LNCAP (cell line): ENCODE measurements at regions not wholly inside any gene's neighbourhood (a gene's known extent, or its start where the extent isn't known, plus 50 kb on each side); places are given as distances from the start of the nearest gene placed in this dataset.

Experiments
- TF ChIP-seq, protein P1 (sequence below): fragments of 450-650 bp; IDR thresholded peaks from 2 replicates; pipeline ENCODE4 v1.5.1; 2017; ENCODE audit warnings: mild to moderate bottlenecking

DNA sequence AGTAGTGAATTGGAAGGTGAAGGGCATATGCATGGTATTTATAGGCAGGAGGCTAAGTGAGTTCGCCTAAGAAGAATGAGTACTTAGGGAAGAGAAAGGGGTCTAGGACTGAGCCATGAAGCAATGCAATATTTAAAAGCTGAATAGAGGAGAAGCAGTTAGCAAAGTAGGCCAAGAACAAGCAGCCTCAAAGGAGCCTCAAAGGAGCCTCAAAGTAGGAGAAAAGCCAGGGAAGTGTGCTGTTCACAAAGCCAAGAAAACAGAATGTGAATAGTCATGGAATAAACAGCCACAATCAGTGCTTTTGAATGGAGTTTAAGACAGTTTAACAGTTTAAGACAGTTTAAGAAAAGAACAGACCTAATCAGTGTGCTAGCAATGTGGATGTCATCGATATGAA, 762.0 kb downstream of the SORCS1 start:
- TF ChIP-seq, protein P1, sequence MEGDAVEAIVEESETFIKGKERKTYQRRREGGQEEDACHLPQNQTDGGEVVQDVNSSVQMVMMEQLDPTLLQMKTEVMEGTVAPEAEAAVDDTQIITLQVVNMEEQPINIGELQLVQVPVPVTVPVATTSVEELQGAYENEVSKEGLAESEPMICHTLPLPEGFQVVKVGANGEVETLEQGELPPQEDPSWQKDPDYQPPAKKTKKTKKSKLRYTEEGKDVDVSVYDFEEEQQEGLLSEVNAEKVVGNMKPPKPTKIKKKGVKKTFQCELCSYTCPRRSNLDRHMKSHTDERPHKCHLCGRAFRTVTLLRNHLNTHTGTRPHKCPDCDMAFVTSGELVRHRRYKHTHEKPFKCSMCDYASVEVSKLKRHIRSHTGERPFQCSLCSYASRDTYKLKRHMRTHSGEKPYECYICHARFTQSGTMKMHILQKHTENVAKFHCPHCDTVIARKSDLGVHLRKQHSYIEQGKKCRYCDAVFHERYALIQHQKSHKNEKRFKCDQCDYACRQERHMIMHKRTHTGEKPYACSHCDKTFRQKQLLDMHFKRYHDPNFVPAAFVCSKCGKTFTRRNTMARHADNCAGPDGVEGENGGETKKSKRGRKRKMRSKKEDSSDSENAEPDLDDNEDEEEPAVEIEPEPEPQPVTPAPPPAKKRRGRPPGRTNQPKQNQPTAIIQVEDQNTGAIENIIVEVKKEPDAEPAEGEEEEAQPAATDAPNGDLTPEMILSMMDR = no peak

DNA sequence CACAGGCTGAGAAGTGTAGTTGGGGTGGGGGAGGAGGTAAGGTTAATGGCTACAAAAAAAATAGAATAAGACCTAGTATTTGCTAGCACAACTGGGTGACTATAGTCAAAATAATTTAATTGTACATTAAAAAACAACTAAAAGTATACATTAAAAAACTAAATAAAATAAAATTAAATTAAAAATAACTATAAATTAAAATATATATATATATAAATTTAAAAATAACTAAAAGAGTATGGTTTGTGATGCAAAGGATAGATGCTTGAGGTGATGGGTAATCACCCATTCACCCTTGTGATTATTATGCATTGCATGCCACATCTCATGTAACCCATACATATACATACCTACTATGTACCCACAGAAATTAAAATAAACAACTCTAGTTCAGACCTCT, 762.5 kb downstream of the SORCS1 start:
- TF ChIP-seq, protein P1 = no peak

DNA sequence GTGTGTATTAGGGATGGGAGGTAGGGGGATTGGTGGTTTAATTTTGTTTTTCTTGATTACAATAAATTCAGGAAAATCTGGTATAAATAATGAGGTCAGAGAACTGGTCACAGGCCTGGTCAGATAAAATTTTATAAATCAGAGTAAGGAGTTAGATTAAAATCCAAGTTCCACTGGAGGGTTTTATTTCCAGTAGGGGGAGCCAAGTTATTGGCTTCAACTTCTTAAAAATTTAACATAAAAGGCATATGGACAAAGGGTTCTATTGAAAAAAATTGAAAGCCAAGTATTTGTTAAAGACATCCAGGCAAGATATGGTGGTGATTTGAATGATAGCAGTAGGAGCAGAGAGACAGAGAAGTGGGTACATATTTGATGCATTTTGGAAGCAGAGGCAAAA, 763.3 kb downstream of the SORCS1 start:
- TF ChIP-seq, protein P1 = no peak

DNA sequence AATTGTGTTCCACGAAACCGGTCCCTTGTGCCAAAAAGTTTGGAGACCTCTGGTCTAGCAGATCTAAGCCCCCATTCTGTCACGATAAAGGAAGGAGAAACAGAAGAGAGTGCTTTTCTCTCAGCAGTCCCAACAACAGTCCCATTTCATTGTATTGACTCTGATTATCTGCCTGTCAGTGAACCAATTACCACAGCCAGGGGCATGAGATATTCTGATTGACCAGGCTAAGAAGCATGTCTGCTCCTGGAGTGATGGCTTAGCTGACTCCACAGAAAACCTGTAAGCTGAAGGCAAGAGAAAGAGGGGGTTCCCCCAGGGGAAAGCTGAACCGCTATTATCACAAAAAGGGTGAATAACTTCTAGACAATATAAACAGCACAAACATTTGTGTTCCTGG, 765.4 kb downstream of the SORCS1 start:
- TF ChIP-seq, protein P1 = no peak

DNA sequence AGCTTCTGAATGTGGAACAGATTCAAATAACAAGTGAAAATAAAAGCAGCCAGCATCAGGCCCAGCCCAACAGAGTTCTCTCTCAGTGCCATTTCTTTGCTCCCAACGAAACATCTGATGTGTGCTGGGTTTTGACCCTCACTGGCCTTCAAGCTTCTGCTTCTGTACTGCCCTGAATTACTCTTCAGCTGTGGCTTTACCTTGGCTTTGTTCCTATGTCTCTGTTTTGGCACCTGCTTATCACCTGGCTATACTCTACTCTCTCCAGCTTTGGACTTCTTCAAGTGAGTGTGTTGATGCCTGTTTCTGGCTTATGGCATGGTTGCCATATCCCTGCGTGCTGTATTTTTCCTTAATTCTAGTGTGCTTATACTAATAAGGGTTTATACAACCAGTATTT, 768.3 kb downstream of the SORCS1 start:
- TF ChIP-seq, protein P1 = no peak

DNA sequence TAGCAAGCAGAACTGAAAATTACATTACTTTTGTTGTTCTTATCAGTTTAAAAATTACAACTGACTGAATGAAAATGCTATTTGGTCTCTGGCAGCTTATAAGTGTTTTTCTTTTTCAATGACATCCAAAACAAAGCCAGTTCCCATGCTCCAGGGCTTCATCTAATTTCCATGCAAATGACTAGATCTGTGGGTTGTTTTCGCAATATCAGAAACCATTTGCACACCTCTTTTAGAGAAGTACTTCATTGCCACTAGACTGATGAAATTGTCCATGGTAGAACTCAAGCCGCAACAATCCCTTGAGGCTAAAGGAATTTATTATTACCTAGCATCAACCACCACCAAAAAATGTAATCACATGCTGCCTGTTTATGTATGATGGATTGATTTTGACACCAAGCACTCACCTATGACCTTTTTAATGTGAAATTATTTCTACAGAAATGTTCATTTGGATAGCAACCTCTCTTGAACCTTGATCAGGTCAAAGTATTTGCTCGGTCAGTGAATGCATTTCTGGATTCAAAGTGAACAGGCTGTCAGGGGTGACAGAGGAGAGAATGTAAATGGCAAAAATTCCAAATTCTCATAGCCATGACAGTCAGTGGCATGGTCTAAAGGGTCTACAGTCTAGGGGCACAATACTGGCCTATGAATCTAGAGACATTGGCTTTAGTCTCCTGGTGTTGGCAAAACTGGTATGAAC, 769.3 kb downstream of the SORCS1 start:
- TF ChIP-seq, protein P1 = no peak

DNA sequence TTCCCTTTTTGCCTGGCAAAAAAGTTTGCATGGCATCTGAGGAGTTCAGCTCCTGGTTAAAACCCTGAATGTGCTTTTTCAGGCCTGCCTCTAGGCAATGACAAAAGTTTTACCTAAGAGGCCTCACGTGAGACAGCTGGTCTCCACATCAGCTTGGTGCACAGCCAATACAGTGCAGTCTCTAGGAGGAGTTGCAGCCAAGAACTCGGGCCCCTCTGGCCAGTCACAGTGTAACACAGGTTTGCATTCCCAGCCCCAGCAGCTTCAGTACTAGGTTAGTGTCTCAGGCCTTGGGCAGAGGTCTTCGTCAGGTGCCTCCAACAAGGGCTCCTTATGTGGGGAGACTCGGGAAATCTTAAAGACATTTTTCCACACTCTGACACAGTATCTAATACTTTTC, 771.7 kb downstream of the SORCS1 start:
- TF ChIP-seq, protein P1 = no peak

DNA sequence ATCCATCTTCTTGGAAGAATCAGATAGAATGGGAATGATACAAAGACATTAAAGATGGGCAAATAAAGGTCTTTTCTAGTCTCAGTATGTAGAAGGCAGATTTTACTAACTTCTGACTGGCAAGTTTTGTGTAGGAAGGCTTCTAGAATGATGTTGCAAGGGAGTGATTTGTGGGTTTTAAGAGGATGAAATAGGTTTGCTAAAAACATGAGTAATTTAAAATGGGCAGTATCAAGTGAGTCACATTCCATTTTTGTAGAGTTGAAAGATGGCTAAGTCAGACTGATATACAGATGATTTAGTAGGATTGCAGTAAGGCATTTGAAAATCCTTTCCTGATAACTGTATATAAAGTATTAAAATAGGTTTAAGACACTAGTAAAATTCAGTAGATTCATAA, 777.4 kb downstream of the SORCS1 start:
- TF ChIP-seq, protein P1 = no peak
